CD4-positive, CD25-positive, alpha-beta regulatory T cell (primary cell): ENCODE measurements at regions not wholly inside any gene's neighbourhood (a gene's known extent, or its start where the extent isn't known, plus 50 kb on each side); places are given as distances from the start of the nearest gene placed in this dataset.

Source experiments
- ATAC-seq, 2 donors: fragments of 150-1000 bp; cut with Tn5 transposase; one replicate each; pipeline ENCODE4 v1.10.0; 2021; ENCODE audit warnings: low read depth in 2 of 2, moderate number of reproducible peaks in 2 of 2, moderate library complexity in 1 of 2
- DNase-seq, 3 donors: peaks; one replicate each; pipeline versions ENCODE4 v3.0.0 to v3.0.0-alpha.2; 2012 to 2022; ENCODE audit warnings: mixed read lengths in 1 of 3
- H3K27ac ChIP-seq: one replicate; pipeline ENCODE4 v1.7.0; 2013; ENCODE audit warnings: mild to moderate bottlenecking, low read length; ENCODE audit not compliant: insufficient read depth, poor library complexity, severe bottlenecking
- H3K27me3 ChIP-seq: one replicate; pipeline ENCODE4 v1.7.0; 2013; ENCODE audit warnings: low read length; ENCODE audit not compliant: control insufficient read depth, insufficient read depth
- H3K36me3 ChIP-seq: one replicate; pipeline ENCODE4 v1.7.0; 2013; ENCODE audit warnings: mild to moderate bottlenecking, low read length, moderate library complexity; ENCODE audit not compliant: control insufficient read depth, insufficient read depth
- H3K4me1 ChIP-seq: 2 replicates; pipeline ENCODE4 v1.7.0; 2013; ENCODE audit warnings: mild to moderate bottlenecking, low read length; ENCODE audit not compliant: insufficient read depth, control insufficient read depth, poor library complexity, severe bottlenecking
- H3K4me3 ChIP-seq: one replicate; pipeline ENCODE4 v1.7.0; 2013; ENCODE audit warnings: low read depth, mild to moderate bottlenecking, low read length, moderate library complexity
- H3K9me3 ChIP-seq, 2 experiments: 1 replicate in 1 of 2; 2 replicates in 1 of 2; pipeline ENCODE4 v1.7.0; 2013; ENCODE audit warnings: low read length in 2 of 2, mild to moderate bottlenecking in 1 of 2, moderate library complexity in 1 of 2; ENCODE audit not compliant: control insufficient read depth in 2 of 2
- H3K27ac Mint-ChIP-seq, 3 donors: one replicate each; pipeline ENCODE4 v1.8.0; 2020 to 2022; ENCODE audit warnings: mild to moderate bottlenecking in 3 of 3, mixed read lengths in 3 of 3, moderate library complexity in 2 of 3
- H3K27me3 Mint-ChIP-seq: one replicate; pipeline ENCODE4 v1.8.0; 2022; ENCODE audit warnings: mild to moderate bottlenecking, mixed read lengths
- H3K36me3 Mint-ChIP-seq: one replicate; pipeline ENCODE4 v1.8.0; 2020; ENCODE audit warnings: mixed read lengths
- H3K4me1 Mint-ChIP-seq, 4 donors: one replicate each; pipeline ENCODE4 v1.8.0; 2020 to 2022; ENCODE audit warnings: mixed read lengths in 4 of 4, mild to moderate bottlenecking in 1 of 4
- H3K4me3 Mint-ChIP-seq, 4 donors: one replicate each; pipeline ENCODE4 v1.8.0; 2020 to 2022; ENCODE audit warnings: mild to moderate bottlenecking in 4 of 4, mixed read lengths in 4 of 4, moderate library complexity in 3 of 4
- H3K9me3 Mint-ChIP-seq, 7 donors: one replicate each; pipeline ENCODE4 v1.8.0; 2020 to 2022; ENCODE audit warnings: mixed read lengths in 7 of 7, mild to moderate bottlenecking in 3 of 7, moderate library complexity in 2 of 7

DNA sequence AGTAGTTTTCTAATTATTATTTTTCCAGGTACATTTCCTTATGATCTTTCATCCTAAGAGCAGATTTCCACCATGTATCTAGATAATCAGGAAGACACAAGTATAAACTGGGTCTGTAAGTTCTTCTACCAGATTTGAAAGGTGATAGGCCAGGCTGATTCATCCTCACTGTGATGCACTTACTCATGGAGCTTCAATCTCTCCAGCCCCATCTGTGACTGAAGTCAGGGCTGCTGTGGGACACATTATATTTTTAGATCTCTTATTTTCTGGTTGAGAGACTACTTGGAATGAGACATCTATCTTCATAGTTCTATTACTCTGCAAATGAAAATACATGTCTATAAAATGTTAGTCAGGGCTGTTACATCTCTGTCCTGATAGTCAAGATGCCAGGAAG, 85.5 kb upstream of the SLC25A13 start:
- H3K27ac Mint-ChIP-seq = no peak overlapping the region
- DNase-seq (no peak), ATAC-seq (no peak)
- no peak overlapping the region for H3K27ac ChIP-seq
- H3K27me3 Mint-ChIP-seq = peaks cover 4% of the 10 kb centered on the region
- no peaks in the 10 kb centered on the region for H3K36me3 ChIP-seq
- H3K4me1 ChIP-seq = no peaks in the 10 kb centered on the region
- H3K9me3 Mint-ChIP-seq = peaks cover 0 to 2% (median 0%) of the 10 kb centered on the region in 7 donors
- no peaks in the 10 kb centered on the region for H3K4me1 Mint-ChIP-seq
- H3K27me3 ChIP-seq = peaks cover 3% of the 10 kb centered on the region
- H3K4me3 Mint-ChIP-seq = no peak overlapping the region
- no peak overlapping the region for H3K4me3 ChIP-seq
- H3K36me3 Mint-ChIP-seq = no peaks in the 10 kb centered on the region
- H3K9me3 ChIP-seq = no peaks in the 10 kb centered on the region

DNA sequence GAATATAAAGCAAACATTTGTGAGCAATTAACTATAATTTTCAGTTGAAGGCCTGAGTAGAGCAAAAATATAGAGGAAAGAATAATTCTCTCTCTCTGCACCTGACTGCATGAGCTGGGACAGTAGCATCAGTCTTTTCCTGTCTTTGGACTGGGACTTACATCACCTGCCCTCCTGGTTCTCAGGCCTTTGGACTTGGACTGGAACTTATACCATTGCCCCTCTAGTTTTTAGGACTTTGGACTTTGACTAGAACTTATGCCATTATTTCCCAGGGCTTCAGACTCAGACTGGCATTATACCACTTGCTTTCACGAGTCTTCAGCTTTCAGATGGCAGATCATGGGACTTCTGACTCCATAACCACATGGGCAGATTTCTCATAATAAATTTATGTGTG, 81.0 kb upstream of the SLC25A13 start:
- H3K9me3 ChIP-seq = no peaks in the 10 kb centered on the region
- H3K4me1 Mint-ChIP-seq = no peaks in the 10 kb centered on the region
- H3K36me3 Mint-ChIP-seq = no peaks in the 10 kb centered on the region
- peaks cover 0 to 2% (median 0%) of the 10 kb centered on the region in 7 donors for H3K9me3 Mint-ChIP-seq
- H3K27me3 Mint-ChIP-seq = peaks cover 6% of the 10 kb centered on the region
- no peaks in the 10 kb centered on the region for H3K36me3 ChIP-seq
- H3K4me1 ChIP-seq = no peaks in the 10 kb centered on the region
- no peak for DNase-seq
- no peak overlapping the region for H3K4me3 ChIP-seq
- no peak overlapping the region for H3K27ac Mint-ChIP-seq
- no peak for ATAC-seq
- H3K27ac ChIP-seq = no peak overlapping the region
- H3K27me3 ChIP-seq = peaks cover 8% of the 10 kb centered on the region
- H3K4me3 Mint-ChIP-seq = no peak overlapping the region

DNA sequence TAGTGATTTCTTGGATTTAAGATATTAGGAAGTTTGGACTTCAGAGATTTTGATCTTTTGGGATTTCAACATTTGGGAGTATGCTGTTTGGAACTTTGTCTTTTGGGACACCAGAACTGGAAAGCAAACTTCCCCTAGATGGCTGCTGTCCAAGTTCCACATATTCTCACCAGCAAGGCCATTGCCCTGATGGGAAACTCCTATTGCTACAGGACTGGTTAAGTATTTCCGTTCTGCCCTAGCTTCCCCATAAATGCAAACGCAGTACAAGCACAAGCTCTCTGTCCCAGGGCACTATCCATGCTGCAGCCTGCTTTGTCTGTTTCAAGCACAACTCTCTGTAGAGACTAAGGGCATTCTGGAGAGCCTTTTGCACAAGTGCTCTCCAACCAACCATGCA, 79.3 kb upstream of the SLC25A13 start:
- no peak overlapping the region for H3K27ac Mint-ChIP-seq
- no peak overlapping the region for H3K4me3 Mint-ChIP-seq
- H3K27ac ChIP-seq = no peak overlapping the region
- H3K9me3 Mint-ChIP-seq = peaks cover 0 to 2% (median 0%) of the 10 kb centered on the region in 7 donors
- H3K4me1 Mint-ChIP-seq = no peaks in the 10 kb centered on the region
- H3K36me3 Mint-ChIP-seq = no peaks in the 10 kb centered on the region
- no peak overlapping the region for H3K4me3 ChIP-seq
- peaks cover 8% of the 10 kb centered on the region for H3K27me3 ChIP-seq
- H3K36me3 ChIP-seq = no peaks in the 10 kb centered on the region
- peaks cover 10% of the 10 kb centered on the region for H3K27me3 Mint-ChIP-seq
- no peaks in the 10 kb centered on the region for H3K9me3 ChIP-seq
- ATAC-seq (no peak), DNase-seq (no peak)
- H3K4me1 ChIP-seq = no peaks in the 10 kb centered on the region

DNA sequence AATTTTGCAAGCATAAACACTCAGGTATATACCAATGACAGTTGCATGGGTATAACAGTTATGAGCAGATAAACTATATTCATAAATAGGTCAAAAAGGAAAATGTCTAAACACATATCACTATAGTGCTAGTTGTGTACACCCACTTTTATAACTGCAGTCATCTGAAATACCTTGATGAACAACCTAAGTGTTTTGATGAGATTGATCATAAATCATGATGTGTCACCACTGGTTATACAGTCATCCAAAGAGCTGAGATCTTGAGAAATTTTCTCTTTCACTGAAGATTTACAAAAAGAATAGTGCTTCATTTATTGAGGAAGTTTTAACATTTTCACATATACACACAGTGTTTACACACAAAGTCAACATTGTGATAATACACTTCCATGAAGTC, 78.6 kb upstream of the SLC25A13 start:
- no peaks in the 10 kb centered on the region for H3K36me3 ChIP-seq
- H3K27me3 ChIP-seq = peaks cover 8% of the 10 kb centered on the region
- DNase-seq (no peak), ATAC-seq (no peak)
- H3K36me3 Mint-ChIP-seq = no peaks in the 10 kb centered on the region
- no peak overlapping the region for H3K27ac ChIP-seq
- H3K4me3 ChIP-seq = no peak overlapping the region
- no peaks in the 10 kb centered on the region for H3K9me3 ChIP-seq
- no peak overlapping the region for H3K27ac Mint-ChIP-seq
- H3K9me3 Mint-ChIP-seq = peaks cover 0 to 4% (median 0%) of the 10 kb centered on the region in 7 donors
- H3K4me1 ChIP-seq = no peaks in the 10 kb centered on the region
- H3K4me3 Mint-ChIP-seq = no peak overlapping the region
- no peaks in the 10 kb centered on the region for H3K4me1 Mint-ChIP-seq
- H3K27me3 Mint-ChIP-seq = peaks cover 15% of the 10 kb centered on the region

DNA sequence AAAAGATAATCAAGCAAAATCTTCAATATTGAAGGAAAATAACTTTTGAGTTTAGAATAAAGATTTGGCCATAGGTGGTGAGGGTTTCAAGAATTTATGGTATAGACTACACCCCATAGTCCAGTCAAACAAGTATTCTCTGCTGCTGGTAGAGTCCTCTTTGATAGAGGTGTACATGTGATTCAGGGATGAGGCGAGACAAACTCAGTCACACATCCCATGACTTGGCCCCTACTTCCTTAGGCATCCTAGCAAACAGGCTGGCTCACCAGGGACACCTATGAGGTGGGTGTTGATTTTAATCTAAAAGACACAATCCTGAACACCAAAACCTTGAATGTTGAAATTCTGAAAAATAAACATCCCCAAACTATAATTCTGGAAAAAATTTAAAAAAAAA, 78.1 kb upstream of the SLC25A13 start:
- no peaks in the 10 kb centered on the region for H3K36me3 ChIP-seq
- no peaks in the 10 kb centered on the region for H3K9me3 ChIP-seq
- H3K4me3 ChIP-seq = no peak overlapping the region
- Mint-ChIP-seq H3K27me3 (peaks cover 19% of the 10 kb centered on the region), H3K4me1 (no peaks in the 10 kb centered on the region), H3K27ac (no peak overlapping the region), H3K9me3 (peaks cover 0 to 4% (median 0%) of the 10 kb centered on the region in 7 donors), H3K4me3 (no peak overlapping the region), H3K36me3 (no peaks in the 10 kb centered on the region)
- no peak for ATAC-seq
- no peaks in the 10 kb centered on the region for H3K4me1 ChIP-seq
- H3K27me3 ChIP-seq = peaks cover 7% of the 10 kb centered on the region
- no peak overlapping the region for H3K27ac ChIP-seq
- DNase-seq = no peak

DNA sequence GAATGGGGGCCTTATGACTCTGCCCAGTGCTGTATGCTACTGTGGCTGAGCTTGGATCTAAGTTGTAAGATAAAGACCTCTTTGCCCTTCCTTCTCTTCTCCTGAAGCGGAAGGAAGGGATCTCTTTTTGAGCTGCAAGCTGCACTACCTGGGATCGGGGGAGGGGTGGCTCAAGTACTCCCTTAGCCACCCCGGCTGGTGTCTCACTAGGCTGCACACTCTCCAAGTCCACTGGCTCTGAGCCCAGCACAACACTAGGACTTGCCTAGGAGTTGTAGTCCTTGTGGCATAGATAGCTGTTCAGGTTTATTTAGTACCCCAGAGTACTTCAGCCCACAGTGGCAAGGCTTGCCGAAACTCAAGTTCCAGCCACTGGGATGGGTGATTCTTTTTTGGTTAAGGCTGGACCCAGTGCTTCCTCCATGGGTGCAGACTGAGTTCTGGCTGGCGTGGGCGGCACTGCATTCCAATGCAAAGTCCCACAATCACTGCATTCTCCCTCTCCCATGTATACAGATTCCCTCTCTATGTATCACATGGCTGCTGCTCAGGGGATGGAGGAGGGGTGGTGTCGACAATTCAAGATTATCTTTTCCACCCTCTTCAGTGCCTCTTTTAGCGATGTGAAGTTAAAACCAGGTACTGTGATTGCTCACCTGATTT, 76.2 kb upstream of the SLC25A13 start:
- no peaks in the 10 kb centered on the region for H3K4me1 ChIP-seq
- H3K36me3 ChIP-seq = no peaks in the 10 kb centered on the region
- ATAC-seq (no peak), DNase-seq (no peak)
- H3K4me3 Mint-ChIP-seq = no peak overlapping the region
- no peaks in the 10 kb centered on the region for H3K9me3 ChIP-seq
- H3K36me3 Mint-ChIP-seq = no peaks in the 10 kb centered on the region
- no peak overlapping the region for H3K27ac Mint-ChIP-seq
- no peaks in the 10 kb centered on the region for H3K4me1 Mint-ChIP-seq
- H3K9me3 Mint-ChIP-seq = peaks cover 1 to 9% (median 2%) of the 10 kb centered on the region in 7 donors
- H3K4me3 ChIP-seq = no peak overlapping the region
- no peak overlapping the region for H3K27ac ChIP-seq
- peaks cover 5% of the 10 kb centered on the region for H3K27me3 ChIP-seq
- H3K27me3 Mint-ChIP-seq = peaks cover 32% of the 10 kb centered on the region

DNA sequence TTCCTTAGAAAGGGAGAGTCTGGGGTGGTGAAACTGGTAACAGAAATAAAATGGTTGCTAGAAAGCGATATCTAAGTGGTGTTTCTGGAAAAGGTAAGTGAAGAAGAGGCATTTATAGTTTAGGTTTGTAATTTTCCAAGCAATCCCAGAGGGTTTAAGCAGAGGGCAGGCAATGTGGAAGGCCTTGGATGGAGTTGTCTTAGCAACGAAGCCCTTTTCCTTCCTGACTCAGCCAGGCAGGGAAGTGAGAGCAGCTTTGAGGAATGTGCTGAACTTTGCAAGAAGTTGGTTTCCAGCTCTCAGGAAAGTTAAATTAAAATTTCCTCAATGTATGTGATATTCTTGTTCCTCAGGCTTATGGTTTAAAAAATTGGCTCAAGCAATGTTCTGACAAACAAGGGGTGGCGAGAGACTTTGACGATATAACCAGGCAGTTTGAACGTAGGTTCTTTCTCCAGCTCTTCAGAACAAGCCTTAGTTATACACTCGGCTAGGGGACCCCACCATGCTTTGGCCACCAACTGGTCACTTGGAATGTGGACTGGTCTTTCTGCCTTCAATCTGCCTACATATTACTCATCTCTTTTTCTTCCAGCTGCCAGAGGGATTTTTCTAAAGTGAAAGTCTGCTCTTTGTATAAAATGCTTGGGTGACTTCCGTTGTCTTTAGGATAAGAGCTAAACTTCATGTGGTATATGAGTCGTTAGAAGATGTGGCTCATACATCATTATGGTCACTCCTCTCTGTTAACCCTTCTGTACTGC, 66.9 kb upstream of the SLC25A13 start:
- H3K27me3 ChIP-seq = no peaks in the 10 kb centered on the region
- no peak for ATAC-seq
- H3K36me3 Mint-ChIP-seq = no peaks in the 10 kb centered on the region
- no peak overlapping the region for H3K27ac Mint-ChIP-seq
- no peak overlapping the region for H3K4me3 Mint-ChIP-seq
- peaks cover 0 to 2% (median 0%) of the 10 kb centered on the region in 7 donors for H3K9me3 Mint-ChIP-seq
- H3K27me3 Mint-ChIP-seq = peaks cover 12% of the 10 kb centered on the region
- no peaks in the 10 kb centered on the region for H3K4me1 Mint-ChIP-seq
- no peak overlapping the region for H3K4me3 ChIP-seq
- no peaks in the 10 kb centered on the region for H3K36me3 ChIP-seq
- H3K9me3 ChIP-seq = no peaks in the 10 kb centered on the region
- H3K27ac ChIP-seq = no peak overlapping the region
- DNase-seq = no peak
- H3K4me1 ChIP-seq = no peaks in the 10 kb centered on the region

DNA sequence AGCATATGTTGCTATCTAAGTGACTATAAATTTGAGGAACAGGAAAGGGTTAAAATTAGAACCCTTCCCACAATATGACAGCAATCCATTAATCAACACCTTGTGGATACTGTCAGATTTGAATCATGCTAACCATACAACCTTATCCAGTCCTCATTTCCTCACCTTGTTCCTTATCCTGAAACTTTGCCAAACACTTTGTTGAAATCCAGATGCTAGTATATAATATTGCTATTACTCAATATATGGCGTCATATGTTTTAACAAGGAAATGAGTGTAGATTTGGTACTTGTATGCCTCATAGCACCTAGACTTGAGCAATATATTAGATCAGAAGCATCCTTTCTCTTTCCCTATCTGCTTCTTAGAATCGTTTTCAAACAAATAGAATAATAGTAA, 66.3 kb upstream of the SLC25A13 start:
- H3K9me3 Mint-ChIP-seq = peaks cover 0 to 2% (median 0%) of the 10 kb centered on the region in 7 donors
- no peaks in the 10 kb centered on the region for H3K4me1 Mint-ChIP-seq
- no peak overlapping the region for H3K27ac Mint-ChIP-seq
- Histone ChIP-seq H3K27me3 (no peaks in the 10 kb centered on the region), H3K4me3 (no peak overlapping the region), H3K27ac (no peak overlapping the region), H3K36me3 (no peaks in the 10 kb centered on the region), H3K4me1 (no peaks in the 10 kb centered on the region), H3K9me3 (no peaks in the 10 kb centered on the region)
- DNase-seq (no peak), ATAC-seq (no peak)
- H3K4me3 Mint-ChIP-seq = no peak overlapping the region
- H3K36me3 Mint-ChIP-seq = no peaks in the 10 kb centered on the region
- peaks cover 12% of the 10 kb centered on the region for H3K27me3 Mint-ChIP-seq
